ENCODE measurements at regions not wholly inside any gene's neighbourhood (a gene's known extent, or its start where the extent isn't known, plus 50 kb on each side); places are given as distances from the start of the nearest gene placed in this dataset.

DNA sequence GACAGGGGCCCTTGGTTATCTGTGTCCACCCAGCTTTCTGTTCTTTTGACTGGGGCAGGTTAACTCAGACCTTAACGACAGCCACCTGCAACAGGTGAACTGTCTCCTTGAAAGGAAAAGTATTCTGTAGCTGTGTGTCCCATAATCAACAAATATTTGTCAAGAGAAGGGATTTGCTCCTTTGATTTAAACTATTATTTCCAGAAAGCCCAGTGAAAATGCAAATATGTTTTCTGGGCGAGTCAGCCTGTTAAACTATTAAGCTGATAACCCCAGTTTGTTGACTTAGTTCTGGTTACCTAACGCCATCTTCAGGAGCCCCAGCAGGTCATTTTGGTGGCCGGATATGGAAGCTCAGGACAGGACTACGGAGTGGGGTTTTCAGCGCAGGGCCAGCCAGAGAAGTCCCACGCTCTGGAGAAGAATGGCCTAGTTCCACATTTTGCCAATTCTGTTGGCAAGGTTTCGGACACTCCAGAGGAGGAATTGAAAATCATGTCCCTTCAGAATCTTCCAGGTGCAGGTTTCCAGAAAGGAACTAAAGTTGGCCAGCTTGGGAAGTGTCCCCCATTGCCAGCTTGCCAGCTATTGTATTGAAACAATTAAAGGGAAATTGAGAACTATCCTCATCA, 54.5 kb downstream of the ADRA2A start:
- DNase-seq (ENCODE audit: low read depth in 2 of 3, low spot score in 2 of 3), result no peak

- no peak for DNase-seq (ENCODE audit: low read depth in 2 of 3, low spot score in 2 of 3)
These were observed 60.2 kb downstream of the ADRA2A start for GRCh38 chr10:111137007-111137406.

GRCh38 chr10:111137587-111137986, 60.8 kb downstream of the ADRA2A start:
- no peak for DNase-seq (ENCODE audit: low read depth in 2 of 3, low spot score in 2 of 3)

- DNase-seq (ENCODE audit: low read depth in 2 of 3, low spot score in 2 of 3), result no peak
These were observed 61.7 kb downstream of the ADRA2A start for GRCh38 chr10:111138544-111138943.

DNA sequence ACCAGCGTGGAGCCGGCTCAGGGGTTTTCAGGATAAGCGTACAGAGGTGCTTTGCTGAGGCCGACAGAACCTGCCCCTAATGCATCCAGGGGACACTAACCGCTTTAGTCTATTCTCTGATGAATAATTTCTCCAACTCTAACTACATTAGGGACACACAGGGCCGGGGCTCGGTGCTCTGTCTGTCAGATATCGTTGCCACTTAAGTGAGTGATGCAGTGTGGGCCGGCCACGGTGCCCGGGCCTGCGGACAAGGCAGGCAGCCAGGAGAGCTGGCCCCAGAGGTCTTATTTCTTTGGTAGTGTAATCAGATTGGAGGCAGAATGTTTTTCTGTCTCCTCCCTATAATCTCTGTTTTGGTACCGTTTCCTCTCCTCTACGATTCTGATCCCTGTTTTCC, 62.7 kb downstream of the ADRA2A start:
- no peak for DNase-seq (ENCODE audit: low read depth in 2 of 3, low spot score in 2 of 3)

DNA sequence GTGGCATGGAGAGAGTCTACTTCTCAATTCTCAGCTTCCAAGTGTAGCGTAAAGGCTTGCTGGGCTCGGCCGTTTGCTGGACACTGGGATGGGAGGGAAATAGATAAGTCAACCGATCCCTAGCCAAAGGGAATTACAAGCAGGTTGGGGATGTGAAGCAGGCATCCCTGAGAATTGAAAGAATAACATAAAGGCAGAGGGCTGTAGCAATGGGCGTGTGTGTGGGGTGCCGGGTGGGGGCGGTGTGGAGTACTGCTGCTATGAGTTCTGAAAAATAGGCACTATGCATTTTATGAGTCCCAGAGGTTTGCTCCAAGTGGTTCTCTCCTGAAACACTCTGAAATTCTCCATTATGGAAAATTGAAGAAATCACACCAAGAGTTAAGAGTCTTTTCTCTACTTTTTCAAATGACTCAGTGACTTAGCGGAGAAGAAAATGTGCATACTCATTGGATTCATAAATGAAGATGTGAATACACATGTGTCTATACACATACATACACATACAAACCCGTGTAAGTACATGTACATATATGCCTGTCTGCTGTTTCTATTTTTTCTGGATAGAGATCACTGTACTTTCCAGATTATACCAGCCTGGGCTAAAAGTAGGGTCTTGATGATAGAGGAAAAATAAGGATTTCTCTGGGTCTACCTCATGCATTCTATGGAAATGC, 65.4 kb downstream of the ADRA2A start:
- no peak for DNase-seq (ENCODE audit: low read depth in 2 of 3, low spot score in 2 of 3)

DNA sequence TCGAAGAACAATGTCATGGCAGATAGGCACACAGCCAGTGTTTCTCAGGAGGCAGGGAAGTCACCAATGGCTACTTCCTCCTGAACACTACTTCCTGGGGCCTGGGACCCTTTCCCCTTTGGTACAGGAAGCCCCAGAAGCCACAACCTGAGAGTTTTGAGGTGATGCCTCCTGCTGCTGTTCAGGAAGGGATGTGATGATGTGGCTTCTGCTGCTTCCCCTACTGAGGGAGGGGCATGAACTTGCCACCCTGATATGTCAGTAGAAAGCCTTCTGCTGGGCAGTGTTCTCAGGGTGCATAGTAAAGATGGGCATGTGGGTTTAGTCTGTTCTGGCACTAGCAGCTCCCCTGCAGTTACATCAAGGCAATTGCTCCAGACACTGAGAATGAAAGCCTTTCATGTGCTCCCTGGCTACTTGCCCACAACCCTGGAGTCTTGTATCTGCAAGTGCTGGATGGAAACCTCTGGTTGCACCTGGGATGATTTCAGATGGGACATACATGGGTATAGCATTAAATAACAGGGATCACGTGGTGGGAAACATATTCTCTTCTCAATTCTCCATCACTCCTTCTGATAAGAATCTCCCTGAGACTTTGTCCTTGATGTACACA, 69.3 kb downstream of the ADRA2A start:
- DNase-seq (ENCODE audit: low read depth in 2 of 3, low spot score in 2 of 3), result peak in 2 of 3 donors; percentile 55 to 86

DNA sequence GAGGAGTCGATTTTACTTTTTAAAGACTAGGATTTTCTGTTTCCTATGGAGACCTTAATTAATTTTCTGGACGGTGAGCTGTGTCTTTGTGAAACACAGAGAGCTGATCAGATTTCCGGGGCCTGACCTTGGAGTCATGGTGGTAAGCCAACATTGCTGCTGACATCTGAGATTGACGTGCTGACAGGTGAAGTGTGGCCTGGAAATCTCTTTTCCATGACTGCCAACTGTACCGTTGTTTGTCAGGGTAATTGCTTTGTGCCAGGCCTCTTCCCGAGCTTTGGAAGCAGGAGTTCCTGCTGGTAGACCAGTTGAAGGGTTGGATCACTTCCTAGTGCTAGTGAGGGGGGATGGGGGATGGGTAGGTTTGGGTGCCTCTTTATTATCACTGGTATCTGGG, 71.2 kb downstream of the ADRA2A start:
- DNase-seq (ENCODE audit: low read depth in 2 of 3, low spot score in 2 of 3), result no peak

GRCh38 chr10:111148440-111148839, 71.6 kb downstream of the ADRA2A start:
- no peak for DNase-seq (ENCODE audit: low read depth in 2 of 3, low spot score in 2 of 3)

DNA sequence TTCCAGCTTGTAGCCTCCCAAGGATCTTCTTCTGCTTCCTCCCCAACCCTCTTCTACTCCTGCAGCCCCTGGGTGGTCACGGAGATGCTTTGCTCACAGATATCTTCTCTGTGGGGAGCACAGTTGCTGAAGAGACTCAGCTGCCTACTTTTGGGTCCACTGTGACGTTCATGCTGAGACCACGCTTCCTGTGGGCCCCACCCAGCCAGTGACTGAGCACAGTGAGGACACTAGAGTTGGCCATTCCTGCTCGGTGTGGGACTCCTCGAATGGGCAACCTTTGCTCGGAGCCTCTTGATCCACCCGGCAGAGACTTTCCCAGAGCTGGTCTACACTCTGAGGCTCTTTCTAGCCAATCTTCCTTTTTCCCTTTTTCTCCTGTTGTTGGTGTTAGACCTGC, 73.9 kb downstream of the ADRA2A start:
- no peak for DNase-seq (ENCODE audit: low read depth in 2 of 3, low spot score in 2 of 3)

DNA sequence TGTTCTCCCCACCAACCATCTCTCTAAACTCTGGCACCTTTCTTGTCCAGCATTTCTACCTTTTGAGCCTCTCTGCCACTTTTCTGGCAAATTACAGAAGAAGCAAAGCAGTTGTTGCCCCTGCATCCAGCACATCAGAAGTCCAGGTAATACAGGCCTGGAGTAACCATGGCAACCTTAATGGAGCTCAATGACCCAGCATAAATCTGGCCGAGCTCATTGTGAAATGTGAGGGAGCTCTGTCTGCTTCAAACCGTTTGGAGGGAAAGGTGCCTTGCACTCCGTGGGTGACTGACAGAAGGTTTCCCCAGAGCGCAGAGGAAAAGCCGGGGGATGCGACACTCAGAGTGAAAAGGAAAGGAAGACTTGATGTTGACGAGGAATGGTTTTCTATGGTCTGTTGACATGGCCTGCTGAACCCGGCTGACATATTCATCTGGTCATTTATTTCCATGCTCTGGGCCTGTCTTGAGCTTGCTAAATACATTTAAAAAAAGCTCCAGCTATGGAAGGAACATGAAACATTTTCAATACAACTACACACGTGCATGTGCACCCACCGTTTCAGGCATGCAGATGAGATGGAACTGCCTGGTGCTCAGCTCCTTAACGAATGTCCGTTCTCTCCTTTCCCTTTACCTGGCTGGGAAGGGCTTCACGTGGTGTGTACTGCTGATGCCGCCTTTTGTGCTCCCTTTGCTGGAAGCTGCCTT, 74.9 kb downstream of the ADRA2A start:
- no peak for DNase-seq (ENCODE audit: low read depth in 2 of 3, low spot score in 2 of 3)

DNA sequence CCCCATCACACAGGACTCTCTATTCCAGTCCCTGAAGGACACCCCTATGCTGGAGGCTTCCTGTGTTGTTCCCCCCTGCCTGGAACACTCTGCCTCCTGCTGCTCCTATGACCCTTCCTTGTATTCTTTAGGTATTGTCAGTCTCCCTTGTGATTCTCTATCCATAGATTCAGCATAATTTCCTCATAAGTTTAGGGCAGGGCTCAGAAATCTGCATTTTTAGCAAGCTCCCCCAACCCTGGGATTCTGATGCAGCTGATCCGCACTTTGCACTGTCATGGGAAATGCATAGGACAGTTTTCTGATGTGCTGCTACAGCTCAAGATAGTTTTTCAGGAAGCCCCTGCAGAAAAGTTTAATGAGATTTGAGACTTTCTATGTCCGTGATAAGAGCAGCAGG, 79.9 kb downstream of the ADRA2A start:
- no peak for DNase-seq (ENCODE audit: low read depth in 2 of 3, low spot score in 2 of 3)

GRCh38 chr10:111158595-111158994, 81.8 kb downstream of the ADRA2A start:
- DNase-seq (ENCODE audit: low read depth in 2 of 3, low spot score in 2 of 3), result no peak

DNA sequence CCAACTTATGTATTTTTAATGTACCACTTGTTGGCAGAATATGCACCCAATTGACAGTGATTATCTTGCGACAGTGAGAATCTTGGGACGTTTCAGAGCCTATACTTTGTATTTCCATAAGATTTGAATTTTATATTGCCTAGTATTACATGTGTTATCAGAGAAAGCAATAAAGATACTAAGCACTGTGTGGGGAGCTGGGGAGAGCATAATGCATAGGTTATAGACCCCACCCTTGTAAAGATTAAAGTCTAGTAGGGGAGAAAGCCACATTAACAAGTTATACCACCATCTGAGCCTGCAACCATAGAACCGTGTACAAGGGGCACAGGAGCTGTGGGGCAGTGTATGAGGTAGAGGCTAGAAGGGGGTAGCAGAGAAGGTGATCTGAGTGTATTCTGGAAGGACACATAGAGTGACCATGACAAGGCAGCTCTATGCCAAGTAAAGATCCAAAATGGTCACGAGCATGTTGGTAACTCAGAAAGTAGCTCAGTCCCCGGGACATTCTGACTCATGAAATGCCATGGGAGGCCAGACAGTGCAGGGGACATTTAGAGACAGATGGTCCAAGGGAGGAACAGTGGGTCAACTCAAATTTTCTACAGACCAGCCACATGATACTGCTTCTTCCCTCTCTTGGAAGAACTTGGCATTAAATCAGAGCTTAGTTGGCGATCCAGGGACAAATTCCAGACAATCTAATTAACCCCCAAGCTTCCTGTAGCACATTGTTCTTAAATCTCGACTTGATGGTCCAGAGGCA, 84.5 kb downstream of the ADRA2A start:
- no peak for DNase-seq (ENCODE audit: low read depth in 2 of 3, low spot score in 2 of 3)

GRCh38 chr10:111171183-111171582, 94.4 kb downstream of the ADRA2A start:
- DNase-seq (ENCODE audit: low read depth in 2 of 3, low spot score in 2 of 3), result no peak

DNA sequence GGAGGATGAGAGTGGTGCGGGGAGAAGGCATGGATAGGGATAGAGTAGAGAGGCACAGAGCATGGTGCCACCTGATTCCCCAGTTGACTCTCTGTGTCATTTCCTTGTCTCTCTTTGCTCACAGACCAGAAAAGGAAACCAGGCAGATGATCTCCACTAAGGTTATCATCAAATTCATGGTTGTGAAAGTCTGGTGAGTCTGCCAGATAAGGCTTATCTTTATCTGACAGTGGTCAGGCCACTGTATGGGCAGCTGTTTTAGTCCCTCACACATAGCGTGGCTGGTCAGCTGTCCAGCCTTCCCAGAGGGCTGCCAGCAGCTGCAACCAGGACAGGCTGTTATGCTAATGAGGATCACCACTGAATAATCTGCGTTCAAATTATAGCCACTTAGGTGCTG, 99.0 kb downstream of the ADRA2A start:
- no peak for DNase-seq (ENCODE audit: low read depth in 2 of 3, low spot score in 2 of 3)

DNA sequence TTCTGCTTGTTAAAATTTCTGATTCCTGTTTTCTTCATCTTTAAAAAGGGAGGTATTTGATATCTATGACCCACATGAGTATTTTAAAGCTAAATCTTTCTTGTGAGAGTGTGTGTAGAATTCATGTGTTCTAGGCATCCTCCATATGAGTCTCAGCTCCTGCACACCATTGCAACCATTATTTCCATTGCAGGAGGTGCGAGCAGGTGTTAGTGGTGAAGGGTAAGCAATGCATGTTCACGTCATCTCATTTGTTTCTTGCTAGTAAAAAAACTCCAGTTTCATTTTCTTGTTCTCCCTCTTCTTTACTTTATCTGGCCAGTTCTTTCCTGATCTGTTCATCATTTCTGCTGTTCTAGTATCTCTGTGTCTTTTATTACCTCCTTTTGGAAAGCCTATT, 100.5 kb downstream of the ADRA2A start:
- DNase-seq (ENCODE audit: low read depth in 2 of 3, low spot score in 2 of 3), result no peak

GRCh38 chr10:111179514-111179913, 102.7 kb downstream of the ADRA2A start:
- DNase-seq (ENCODE audit: low read depth in 2 of 3, low spot score in 2 of 3), result no peak

DNA sequence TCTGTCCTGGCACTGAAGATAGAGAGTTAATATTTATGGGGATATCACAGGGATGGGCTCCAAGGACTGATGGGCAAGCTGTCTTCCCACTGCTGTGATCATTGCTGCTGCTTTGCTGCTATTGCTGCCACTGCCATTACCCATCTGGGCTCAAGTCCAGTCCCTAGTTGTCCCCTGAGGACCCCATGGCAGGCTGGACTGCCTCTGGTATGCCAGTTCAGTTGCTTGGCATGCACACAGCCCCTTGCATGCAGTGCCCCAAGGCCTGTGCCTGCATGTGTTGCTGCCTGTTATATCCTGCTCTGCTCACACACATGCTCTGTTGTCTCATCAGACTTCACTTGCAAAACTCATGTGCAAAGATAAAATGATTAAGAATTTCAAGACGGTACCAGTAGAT, 109.5 kb downstream of the ADRA2A start:
- no peak for DNase-seq (ENCODE audit: low read depth in 2 of 3, low spot score in 2 of 3)

DNA sequence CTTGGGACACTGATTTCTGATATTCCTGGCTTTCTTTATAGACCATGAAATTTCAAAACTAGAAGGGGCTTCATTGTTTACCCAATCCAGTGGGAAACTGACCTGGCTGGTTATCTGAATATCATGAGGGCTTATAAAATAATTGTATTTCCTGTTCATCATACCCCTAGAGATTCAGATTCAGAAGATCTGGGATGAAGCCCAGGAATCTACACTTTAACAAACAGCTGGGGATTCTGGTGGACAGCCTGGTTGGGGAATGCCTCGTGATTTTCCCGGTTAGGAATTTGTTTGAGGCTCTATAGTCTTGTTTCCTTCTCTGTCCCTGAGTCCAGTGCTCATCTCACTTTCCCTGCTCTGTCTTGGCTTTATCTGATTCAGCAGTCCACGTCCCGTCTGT, 110.3 kb downstream of the ADRA2A start:
- no peak for DNase-seq (ENCODE audit: low read depth in 2 of 3, low spot score in 2 of 3)

GRCh38 chr10:111199587-111199986, 122.8 kb downstream of the ADRA2A start:
- no peak for DNase-seq (ENCODE audit: low read depth in 2 of 3, low spot score in 2 of 3)
